ENCODE measurements at regions not wholly inside any gene's neighbourhood (a gene's known extent, or its start where the extent isn't known, plus 50 kb on each side); places are given as distances from the start of the nearest gene placed in this dataset.

GRCh38 chr17:77331301-77331864, 190.6 kb downstream of the SEC14L1 start:
- H3K79me2 ChIP-seq (ENCODE audit: insufficient read depth, low read length), result no peaks in the 10 kb centered on the region
- H2AFZ ChIP-seq (ENCODE audit: low read depth, low read length, severe bottlenecking), result no peak overlapping the region
- H3K4me3 ChIP-seq (ENCODE audit: insufficient read depth, low read length, poor library complexity, severe bottlenecking), result no peak overlapping the region
- no peak for TF ChIP-seq EZH2phosphoT487 (conservative IDR thresholded peaks at IDR 0.05; ENCODE audit: low read length)
- TF ChIP-seq, protein P1, sequence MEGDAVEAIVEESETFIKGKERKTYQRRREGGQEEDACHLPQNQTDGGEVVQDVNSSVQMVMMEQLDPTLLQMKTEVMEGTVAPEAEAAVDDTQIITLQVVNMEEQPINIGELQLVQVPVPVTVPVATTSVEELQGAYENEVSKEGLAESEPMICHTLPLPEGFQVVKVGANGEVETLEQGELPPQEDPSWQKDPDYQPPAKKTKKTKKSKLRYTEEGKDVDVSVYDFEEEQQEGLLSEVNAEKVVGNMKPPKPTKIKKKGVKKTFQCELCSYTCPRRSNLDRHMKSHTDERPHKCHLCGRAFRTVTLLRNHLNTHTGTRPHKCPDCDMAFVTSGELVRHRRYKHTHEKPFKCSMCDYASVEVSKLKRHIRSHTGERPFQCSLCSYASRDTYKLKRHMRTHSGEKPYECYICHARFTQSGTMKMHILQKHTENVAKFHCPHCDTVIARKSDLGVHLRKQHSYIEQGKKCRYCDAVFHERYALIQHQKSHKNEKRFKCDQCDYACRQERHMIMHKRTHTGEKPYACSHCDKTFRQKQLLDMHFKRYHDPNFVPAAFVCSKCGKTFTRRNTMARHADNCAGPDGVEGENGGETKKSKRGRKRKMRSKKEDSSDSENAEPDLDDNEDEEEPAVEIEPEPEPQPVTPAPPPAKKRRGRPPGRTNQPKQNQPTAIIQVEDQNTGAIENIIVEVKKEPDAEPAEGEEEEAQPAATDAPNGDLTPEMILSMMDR (IDR thresholded peaks at IDR 0.05; ENCODE audit: insufficient read depth, low read length, poor library complexity, severe bottlenecking), result peak; percentile 76
- H3K9ac ChIP-seq (ENCODE audit: low read length), result peak overlapping the region; percentile 17; the same call in 1 of the 2 replicates
- peaks cover 23% of the 10 kb centered on the region for H3F3A ChIP-seq (ENCODE audit: insufficient read depth)
- no peaks in the 10 kb centered on the region for H4K20me1 ChIP-seq (ENCODE audit: low read depth, low read length)
- H3K9me2 ChIP-seq (replicated peaks; ENCODE audit: insufficient read depth, low read length), result no peaks in the 10 kb centered on the region
- no peaks in the 10 kb centered on the region for H3K9me3 ChIP-seq (ENCODE audit: insufficient read depth, low read length)
- peak overlapping the region; percentile 76 for H3K27ac ChIP-seq (ENCODE audit: low read depth, low read length)
- H3K27me3 ChIP-seq (ENCODE audit: low read length), result no peaks in the 10 kb centered on the region
- H3K4me2 ChIP-seq (ENCODE audit: low read depth, low read length, poor library complexity, severe bottlenecking), result peak overlapping the region; percentile 55
- no peaks in the 10 kb centered on the region for H3K36me3 ChIP-seq (ENCODE audit: low read length)

DNA sequence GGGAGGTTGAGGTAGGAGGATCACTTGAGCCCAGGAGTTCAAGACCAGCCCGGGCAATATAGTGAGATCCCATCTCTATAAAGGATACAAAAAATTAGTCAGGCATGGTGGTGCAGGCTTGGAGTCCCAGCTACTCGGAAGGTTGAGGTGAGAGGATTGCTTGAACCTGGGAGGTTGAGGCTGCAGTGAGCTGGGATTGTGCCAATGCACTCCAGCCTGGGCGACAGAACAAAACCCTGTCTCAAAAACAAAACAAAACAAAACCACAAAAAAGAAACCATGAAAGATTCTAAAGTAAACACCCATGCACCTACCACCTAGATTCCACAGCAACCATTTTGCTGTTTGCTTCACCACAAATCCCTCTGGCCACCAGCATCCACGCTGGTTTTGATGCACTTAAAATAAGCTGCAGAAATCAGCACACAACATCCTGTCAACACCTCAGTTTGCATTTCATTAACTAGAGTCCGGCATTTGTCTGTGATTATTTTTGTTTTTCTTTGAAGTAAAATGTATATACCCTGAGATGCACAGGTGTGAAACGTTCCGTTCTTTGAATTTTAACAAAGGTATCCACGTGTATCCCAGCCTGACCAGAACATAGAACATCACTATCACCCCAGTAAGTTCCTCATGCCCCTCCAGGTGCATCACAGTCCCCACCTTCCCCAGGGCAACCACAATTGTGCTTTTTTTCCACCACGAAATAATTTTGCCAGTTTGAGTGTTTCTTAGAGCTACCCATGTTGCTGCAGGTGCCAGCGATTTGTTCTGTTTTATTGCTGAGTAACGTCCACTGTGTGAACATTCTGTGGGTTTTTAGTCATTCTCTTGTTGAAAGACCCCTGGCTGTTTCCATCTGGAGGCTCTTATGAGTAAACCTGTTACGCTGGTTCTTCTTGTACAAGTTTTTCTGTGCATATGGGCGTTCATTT, 191.5 kb downstream of the SEC14L1 start:
- Histone ChIP-seq H2AFZ (ENCODE audit: low read depth, low read length, severe bottlenecking) (no peak overlapping the region), H3K27ac (ENCODE audit: low read depth, low read length) (peak overlapping the region; percentile 76), H3K36me3 (ENCODE audit: low read length) (0 out of 2 replicates have a peak, but pooled peaks cover 1% of the 10 kb centered on the region), H3F3A (ENCODE audit: insufficient read depth) (peaks cover 23% of the 10 kb centered on the region), H4K20me1 (ENCODE audit: low read depth, low read length) (no peaks in the 10 kb centered on the region), H3K27me3 (ENCODE audit: low read length) (no peaks in the 10 kb centered on the region), H3K9me3 (ENCODE audit: insufficient read depth, low read length) (no peaks in the 10 kb centered on the region), H3K9me2 (replicated peaks; ENCODE audit: insufficient read depth, low read length) (no peaks in the 10 kb centered on the region), H3K4me3 (ENCODE audit: insufficient read depth, low read length, poor library complexity, severe bottlenecking) (no peak overlapping the region), H3K79me2 (ENCODE audit: insufficient read depth, low read length) (no peaks in the 10 kb centered on the region), H3K4me2 (ENCODE audit: low read depth, low read length, poor library complexity, severe bottlenecking) (peak overlapping the region; percentile 55), H3K9ac (ENCODE audit: low read length) (peak overlapping the region; percentile 17; the same call in 1 of the 2 replicates)
- no peak for TF ChIP-seq EZH2phosphoT487 (conservative IDR thresholded peaks at IDR 0.05; ENCODE audit: low read length)
- TF ChIP-seq, protein P1 (IDR thresholded peaks at IDR 0.05; ENCODE audit: insufficient read depth, low read length, poor library complexity, severe bottlenecking), result no peak

- no peak overlapping the region for H3K4me3 ChIP-seq (ENCODE audit: insufficient read depth, low read length, poor library complexity, severe bottlenecking)
- no peak overlapping the region for H3K9ac ChIP-seq (ENCODE audit: low read length)
- no peaks in the 10 kb centered on the region for H3K9me2 ChIP-seq (replicated peaks; ENCODE audit: insufficient read depth, low read length)
- H3K4me2 ChIP-seq (ENCODE audit: low read depth, low read length, poor library complexity, severe bottlenecking), result no peak overlapping the region
- H3K79me2 ChIP-seq (ENCODE audit: insufficient read depth, low read length), result no peaks in the 10 kb centered on the region
- no peak overlapping the region for H2AFZ ChIP-seq (ENCODE audit: low read depth, low read length, severe bottlenecking)
- H3K9me3 ChIP-seq (ENCODE audit: insufficient read depth, low read length), result no peaks in the 10 kb centered on the region
- H4K20me1 ChIP-seq (ENCODE audit: low read depth, low read length), result no peaks in the 10 kb centered on the region
- no peaks in the 10 kb centered on the region for H3K27me3 ChIP-seq (ENCODE audit: low read length)
- TF ChIP-seq EZH2phosphoT487 (conservative IDR thresholded peaks at IDR 0.05; ENCODE audit: low read length), result no peak
- TF ChIP-seq, protein P1 (IDR thresholded peaks at IDR 0.05; ENCODE audit: insufficient read depth, low read length, poor library complexity, severe bottlenecking), result no peak
- H3K36me3 ChIP-seq (ENCODE audit: low read length), result 0 out of 2 replicates have a peak, but pooled peaks cover 3% of the 10 kb centered on the region
- H3F3A ChIP-seq (ENCODE audit: insufficient read depth), result peaks cover 23% of the 10 kb centered on the region
- H3K27ac ChIP-seq (ENCODE audit: low read depth, low read length), result peak overlapping the region; percentile 76
Measured at GRCh38 chr17:77332981-77333685, 192.4 kb downstream of the SEC14L1 start.
